IPS DF 4.7 (cell line): ENCODE measurements at regions not wholly inside any gene's neighbourhood (a gene's known extent, or its start where the extent isn't known, plus 50 kb on each side); places are given as distances from the start of the nearest gene placed in this dataset.

ENCODE experiments used
- DNase-seq: peaks from one replicate; pipeline ENCODE4 v3.0.0-alpha.2; 2013; ENCODE audit warnings: low spot score; ENCODE audit errors: extremely low read depth

DNA sequence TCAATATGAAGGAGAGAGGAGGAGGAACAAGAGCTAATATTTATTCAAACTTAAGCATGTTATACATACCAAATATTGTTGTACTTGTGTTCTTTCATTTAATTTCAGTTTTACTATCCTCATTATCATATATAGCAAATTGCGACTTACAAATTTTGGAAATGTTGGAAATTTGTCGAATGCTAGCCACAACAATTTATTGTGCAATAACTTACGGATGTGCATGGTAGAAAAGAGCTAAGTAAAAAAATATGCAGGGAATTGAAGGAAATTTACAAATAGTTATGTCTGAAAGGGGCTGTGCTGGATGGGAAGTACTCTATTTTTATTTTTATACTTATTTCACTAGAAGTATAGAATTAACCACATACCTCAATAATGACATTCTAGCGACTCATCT, 376.3 kb downstream of the PCDH20 start:
- no peak for DNase-seq

DNA sequence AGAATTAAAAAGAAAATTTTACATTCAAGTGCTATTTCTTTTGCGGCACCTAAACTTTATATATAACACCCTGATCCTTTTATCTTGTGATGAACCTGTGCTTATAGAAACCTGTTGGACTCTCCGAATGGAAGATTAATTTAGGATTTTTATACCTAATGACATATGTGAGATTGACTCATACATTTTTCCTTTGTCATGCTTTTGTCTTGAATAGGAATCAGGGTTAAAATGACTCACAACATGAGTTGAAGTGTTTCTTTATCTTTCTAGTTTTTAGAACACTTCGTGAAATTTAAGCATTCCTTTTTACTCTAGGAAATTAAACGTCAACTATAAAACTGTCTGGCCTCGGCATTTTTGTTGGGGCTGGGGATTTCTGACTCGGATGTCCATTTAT, 378.9 kb downstream of the PCDH20 start:
- no peak for DNase-seq

DNA sequence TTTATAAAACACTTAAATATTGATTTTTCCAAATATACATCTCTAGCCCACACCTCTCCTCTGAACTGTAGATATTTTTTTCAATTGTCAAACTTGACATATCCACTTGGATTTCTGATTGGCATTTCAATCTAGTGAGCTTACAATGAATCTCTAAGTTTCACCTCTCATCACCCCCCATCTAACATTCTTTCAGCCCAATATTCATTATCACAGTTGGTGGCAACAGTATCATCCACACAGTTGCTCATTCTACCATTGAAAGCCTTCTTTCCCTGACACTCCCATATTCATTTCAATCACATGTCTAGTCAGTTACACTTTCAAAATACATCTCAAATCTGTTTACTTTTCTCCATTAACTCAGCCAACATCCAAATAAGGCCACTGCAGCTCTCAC, 385.2 kb downstream of the PCDH20 start:
- DNase-seq, result no peak

DNA sequence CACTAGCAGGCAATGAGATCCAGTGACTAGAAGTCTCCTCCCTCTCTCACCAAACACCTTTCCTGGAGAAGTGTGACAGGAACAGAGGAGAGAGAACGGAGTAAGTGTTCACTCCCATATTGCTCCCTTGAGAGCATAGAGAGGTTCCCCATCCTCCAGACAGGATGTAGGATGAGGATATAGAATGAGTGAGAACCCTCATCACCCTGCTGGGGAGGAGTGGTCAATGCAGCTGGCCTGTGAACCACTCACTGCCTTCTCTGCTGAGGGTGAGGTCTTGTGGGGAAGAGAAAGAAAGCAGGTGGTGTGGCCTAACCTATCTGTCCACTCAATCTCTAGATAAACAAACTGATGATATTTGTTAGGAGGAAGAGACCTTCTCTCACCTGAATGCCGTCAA, 386.6 kb downstream of the PCDH20 start:
- DNase-seq, result no peak

DNA sequence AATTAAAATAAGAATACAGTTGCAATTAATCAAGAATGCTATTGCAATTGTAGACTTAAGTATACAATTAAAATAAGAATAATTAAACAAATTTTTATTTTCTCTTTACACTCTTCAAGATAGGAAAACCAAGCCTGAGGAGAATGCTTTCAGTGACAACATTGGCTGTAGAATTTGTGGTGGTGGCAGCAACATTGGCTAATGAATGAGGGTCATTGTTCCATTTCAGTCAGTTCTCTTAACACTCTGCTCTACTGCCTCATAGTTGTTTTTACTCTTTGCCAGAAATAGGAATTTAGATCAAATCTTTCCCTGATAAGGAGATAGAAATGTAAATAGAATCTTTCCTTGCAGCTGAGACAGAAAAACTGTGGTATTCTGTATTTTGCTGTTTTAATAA, 391.6 kb downstream of the PCDH20 start:
- DNase-seq, result no peak

DNA sequence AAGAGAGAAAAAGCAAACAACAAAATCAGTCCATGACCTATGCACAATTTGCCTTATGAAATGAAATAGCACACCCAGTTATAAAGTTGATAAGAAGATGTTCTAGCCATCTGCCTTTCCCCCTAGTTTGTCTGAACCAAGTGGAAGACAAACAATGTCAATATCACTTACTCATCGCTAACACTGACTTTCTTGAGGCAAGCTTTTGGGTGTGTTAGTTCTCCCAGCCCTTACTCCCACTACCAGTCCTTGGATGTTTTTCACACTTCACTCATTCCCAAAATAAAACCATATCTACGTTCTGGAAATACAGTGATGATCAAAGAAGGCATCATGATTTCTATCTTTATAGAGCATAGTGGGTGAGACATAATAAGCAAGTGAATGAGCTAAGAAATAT, 393.8 kb downstream of the PCDH20 start:
- DNase-seq, result no peak

DNA sequence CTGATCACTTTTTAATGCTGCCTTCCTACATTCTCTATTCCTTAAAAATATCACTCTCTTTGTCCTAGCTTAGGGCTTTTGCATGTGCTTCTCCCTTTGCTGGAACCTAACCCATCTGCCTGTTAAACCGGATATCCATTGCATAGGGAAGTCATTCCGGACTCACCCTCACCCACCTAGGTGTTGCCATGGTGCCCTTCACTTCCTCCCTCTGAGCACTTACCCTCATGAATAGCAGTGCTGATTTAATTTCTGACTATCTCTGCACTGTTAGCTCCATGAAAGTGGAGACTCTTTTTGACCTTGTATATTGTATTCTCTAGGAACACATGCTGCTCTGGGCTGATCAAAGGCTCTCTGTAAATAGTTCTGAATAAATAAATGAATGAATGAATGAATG, 401.9 kb downstream of the PCDH20 start:
- DNase-seq, result no peak

DNA sequence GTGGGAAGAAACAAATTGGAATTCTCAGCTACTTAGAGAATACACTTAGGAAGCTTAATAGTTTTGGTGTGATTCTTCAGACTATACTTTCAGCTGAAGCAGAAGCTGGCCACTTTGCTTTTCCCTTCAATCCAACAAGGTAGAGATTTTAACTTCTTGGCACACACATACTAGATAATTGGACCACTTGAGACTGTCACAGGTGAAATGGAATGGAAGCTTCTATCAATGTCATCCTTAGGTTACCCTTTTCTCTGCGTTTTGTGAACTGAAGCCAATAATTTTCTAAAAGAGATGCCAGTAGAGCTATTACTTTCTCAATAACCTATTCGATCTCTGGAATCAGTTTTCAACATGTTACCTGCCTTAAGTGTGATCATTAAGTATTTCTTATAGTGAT, 405.3 kb downstream of the PCDH20 start:
- DNase-seq, result no peak

DNA sequence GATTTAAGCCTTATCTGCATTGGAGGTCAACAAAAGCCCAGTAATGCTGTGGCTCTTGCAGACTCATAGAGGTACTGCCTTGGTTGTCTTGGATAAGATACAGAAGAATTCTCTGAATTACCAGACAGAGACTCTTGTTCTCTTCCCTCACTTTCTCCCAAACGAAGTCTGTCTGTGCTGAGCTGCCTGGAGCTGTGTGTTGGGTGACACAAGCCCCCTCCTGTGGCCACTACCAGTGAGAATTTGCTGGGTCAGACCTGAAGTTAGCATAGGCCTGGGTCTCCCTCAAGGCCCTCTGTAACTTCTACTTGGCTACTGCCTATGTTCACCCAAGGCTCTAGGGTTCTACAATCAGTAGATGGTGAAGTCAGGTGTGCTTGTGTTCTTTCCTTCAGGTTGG, 413.0 kb downstream of the PCDH20 start:
- no peak for DNase-seq

DNA sequence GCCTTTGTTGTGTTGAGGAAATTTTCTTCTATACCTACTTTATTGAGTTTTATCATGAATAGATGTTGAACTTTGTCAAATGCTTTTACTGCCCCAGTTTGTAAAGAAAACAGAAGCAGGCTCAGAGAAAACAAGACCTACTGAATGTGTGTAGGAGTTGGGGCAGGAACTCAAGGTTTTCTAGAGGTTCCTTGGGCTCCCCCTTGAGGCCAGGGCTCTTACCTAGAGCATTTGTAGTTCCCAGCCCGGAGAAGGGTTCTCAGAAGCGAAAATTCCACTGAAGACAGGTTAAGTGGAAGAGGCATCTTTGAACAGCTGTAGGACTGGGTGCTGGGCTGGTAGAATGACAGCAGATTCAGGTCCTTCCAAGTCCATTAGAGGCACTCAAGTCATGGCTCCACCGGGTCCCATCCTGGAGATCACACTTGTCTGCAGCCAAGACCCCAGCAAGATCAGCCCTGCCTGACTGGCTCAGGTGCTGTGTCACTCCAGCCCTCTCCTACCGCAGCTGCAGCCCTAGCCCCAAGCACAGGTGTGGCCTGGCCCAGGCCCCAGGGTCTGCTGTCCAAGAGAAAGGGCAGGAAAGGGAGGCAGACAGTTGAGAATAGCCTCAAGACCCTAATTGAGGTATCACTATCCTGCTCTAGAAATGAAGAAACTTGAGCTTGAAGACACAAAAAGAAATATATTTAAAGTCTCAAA, 425.5 kb downstream of the PCDH20 start:
- DNase-seq, result no peak

DNA sequence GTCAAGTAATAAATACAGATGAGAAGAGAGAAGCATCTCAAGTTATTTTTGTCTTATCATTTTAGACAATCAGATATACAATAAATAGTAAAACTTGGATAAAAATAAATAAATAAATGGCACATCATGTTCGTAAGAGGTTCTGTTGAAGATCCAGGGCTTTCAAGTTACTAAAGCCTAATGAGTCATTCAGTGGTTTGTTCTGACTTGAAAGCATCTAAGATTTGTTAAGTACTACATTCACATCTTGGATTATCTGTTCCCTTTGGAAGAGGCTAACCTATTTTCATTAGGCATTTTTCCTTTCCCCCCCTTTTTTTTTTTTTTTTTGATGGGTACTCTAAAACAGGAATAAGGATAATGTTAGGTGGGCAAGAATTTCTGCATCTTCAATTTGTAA, 429.3 kb downstream of the PCDH20 start:
- no peak for DNase-seq

DNA sequence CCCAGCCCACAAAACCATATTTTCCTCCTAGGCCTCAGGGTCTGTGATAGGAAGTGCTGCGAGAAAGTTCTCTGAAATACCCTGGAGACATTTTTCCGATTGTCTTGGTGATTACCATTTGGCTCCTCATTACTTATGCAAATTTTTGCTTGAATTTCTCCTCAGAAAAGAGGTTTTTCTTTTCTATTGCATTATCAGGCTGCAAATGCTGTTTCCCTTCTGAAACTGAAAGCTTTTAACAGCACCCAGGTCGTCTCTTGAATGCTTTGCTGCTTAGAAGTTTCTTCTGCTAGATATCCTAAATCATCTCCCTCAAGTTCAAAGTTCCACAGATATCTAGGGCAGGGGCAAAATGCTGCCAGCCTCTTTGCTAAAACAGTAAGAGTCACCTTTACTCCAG, 434.2 kb downstream of the PCDH20 start:
- DNase-seq, result no peak

DNA sequence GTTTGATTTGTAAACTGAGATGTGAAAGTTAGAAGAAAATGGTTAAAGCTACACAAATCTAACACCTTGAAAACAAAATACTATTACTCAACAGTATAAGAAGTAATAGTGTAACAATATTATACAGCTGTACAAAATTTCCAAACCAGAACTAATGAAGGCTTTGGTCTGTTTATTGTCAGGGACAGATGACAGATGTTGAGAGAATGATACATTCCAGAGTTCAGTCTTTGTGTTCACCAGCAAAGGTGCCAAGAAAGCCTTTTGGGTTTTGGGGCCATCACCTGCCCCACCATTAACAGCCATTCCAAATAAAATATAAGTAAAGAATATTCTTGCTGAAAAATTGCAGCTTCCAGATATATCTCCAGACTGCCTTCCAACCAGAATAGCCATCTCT, 439.3 kb downstream of the PCDH20 start:
- no peak for DNase-seq

DNA sequence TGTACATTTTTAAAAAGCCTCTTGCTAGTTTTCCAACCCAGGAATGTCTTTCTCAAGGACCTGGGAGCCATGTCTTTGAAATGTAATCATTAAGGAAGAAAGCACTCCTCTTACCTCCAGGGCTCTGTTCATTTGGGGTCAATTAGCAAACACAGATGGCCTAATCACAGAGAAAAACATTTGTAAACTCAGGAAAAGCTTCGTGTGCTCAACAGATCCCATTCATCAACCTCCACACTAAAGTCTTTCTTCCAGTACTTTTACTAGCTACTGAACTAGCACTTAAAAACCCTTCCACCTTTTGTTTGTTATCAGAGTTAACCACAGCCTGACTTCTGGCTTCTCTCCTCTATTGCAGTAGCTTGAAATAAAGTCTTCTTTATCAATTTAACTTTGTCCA, 441.4 kb downstream of the PCDH20 start:
- DNase-seq, result no peak

DNA sequence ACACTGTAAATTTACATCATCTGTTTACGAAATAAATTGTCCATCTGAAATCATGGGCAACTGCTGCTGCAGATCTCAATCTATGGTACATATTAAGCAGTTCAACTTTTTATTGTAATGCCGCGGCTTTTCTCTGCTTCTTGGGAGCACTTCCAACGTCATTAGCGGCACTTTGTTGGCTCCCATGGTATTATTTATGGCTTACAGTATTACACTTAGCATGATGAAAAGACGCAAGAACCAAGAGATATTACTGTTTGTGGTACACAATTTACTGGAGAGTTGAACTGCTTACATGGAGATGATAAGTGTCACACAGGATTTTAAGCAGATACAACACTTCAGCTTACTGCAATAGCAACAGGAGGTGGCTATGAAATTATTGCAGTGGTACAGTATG, 442.1 kb downstream of the PCDH20 start:
- DNase-seq, result no peak

DNA sequence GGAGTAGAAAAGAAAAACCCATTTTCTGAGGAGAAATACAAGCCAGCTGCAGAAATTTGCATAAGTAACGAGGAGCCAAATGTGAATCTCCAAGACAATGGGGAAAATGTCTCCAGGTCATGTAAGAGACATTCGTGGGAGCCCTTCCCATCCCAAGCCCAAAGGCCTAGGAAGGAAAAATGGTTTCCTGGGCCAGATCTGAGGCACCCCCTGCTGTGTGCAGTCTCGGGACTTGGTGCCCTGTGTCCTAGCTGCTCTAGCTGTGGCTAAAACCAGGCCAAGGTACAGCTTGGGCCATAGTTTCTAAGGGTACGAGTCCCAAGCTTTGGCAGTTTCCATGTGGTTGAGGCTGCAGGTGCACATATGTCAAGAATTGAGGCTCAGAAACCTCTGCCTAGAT, 444.9 kb downstream of the PCDH20 start:
- DNase-seq, result no peak

DNA sequence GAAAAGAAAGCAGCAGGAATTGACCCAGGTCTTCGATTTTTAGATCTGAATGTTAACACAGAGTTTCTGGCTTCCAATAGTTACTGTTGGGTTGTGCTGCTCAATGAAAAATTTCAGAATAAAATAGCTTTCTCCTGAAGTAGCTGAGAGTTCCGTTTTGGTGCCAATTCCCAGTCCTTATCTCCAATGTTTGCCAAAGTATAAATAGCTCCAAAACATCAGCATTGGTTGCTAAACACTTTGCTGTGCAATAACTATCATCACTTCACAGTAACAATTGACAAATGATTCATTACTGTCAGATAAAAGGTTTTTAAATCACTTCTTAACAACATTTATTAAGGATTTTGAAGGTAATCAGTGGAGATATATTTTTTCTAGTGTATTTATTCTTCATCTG, 446.0 kb downstream of the PCDH20 start:
- no peak for DNase-seq

DNA sequence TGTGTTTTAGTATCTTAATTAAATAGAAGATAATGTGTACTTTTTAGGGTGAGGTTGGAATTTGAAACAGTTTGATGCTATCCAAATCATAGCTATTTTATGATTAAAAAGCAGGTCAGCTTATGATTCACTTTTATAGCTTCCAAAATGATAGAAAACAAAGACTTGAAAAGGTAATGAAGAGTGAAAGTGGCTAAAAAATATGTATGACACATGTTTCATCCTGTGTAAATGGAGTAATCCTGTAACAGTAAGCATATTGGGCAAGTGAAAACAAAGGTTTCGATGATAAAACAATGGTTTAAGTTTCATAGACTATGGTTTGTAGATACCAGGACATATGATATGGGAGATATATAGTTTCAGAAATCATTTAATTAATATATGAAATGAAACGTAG, 456.2 kb downstream of the PCDH20 start:
- no peak for DNase-seq

DNA sequence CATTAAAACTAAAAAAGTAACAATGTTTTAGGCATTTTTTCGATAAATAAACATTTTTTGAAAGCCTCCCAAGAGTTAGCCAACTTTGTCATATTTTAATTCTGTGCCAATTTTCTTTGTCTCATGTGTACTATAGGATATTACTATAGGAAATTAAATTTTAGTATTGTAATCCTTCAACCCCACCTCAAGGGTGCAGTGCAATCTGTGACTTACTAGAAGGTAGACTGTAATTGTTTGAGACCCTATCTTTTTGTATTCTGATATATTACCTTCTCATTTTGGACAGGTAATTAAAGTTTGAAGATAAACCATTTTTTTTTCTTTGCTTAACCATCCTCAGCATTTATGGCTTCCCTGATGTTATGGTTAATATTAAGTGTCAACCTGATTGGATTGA, 457.8 kb downstream of the PCDH20 start:
- DNase-seq, result no peak

DNA sequence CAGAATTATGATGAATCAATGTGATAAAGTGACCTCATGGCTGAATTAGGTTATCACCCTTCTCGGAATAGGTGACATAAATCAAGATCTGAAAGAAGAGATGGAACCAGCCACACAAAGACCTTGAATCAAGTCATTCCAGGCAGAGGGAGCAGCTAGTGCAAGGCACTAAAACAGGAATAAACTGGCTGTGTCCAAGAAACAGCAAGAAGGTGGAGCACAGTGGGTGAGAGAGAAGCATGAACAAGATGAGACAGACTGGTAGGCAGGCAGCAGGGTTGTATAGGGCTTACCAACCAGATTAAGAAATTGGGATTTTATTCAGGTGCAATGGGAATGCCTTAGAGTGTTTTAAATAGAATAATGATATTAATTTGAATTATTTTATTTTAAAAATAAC, 470.3 kb downstream of the PCDH20 start:
- DNase-seq, result no peak

DNA sequence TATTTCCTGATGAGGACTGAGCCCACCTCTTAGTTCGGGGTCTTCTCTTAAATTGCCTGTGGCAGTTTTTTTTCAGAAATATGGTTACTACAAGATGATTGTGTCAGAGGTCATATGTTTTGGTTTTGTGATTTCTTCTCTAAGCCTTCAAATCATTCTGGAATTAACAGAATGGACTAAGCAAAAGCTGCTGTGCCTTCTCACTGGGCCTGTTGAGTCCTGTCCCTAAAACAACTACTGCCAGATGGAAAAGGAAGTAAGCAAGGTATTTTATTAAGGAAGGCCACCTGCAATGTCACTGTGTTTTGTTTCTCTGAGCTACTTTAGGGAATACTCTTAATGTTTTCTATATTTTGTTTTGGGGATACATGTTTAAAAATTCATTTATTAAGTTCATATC, 470.8 kb downstream of the PCDH20 start:
- no peak for DNase-seq

DNA sequence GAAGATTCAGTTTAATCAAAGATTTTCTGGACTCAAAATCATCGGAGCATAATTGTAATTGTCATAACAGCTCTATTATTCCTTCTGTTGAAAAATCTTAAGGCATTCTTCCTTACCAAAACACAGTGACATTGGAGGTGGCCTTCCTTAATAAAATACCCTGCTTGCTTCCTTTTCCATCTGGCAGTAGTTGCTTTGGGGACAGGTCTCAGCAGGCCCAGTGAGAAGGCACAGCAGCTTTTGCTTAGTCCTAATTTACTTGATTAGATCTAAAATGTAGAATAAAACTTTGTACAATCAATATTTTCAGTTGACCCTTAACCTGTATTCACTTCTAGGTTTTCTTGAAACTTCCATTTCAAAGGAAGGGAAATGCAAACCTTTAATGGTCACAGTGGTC, 471.6 kb downstream of the PCDH20 start:
- DNase-seq, result no peak

DNA sequence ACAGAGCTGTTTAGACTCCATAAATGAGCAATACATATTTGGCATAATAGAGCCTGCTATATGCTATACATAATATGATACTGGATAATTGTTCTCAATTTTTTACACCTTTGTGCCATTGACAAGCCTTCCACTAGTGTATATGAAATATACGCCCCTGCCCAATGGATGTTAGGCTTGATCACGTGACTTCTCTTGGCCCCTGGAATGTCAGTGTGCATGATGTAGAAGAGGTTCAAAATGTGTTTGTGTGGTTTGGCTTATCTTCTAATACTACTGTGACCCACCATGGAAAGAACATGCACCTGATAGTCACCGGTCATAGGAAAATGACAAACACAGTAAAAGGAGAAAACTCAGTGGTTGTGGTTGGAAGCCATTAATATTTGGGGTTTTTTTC, 479.4 kb downstream of the PCDH20 start:
- DNase-seq, result no peak

DNA sequence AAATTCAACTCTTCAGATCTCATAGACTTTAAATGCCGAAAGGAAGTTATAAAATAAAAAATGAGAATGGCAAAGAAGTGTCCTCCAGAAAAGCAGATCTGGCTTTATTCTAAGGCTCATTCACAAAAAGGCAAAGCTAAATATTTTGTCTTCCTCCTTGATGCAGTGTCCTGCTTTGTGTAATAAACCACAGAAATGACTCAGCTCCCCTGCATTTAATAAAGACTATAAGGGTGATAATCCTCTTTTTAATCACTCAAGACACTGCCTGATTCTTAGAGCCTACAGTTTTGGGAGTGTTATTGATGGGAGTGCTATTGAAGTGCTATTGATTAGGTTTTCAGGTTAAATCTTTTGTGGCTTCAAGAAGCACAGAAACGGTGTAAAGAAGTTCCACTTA, 482.0 kb downstream of the PCDH20 start:
- no peak for DNase-seq
